GM23248 (cell line): ENCODE measurements at regions not wholly inside any gene's neighbourhood (a gene's known extent, or its start where the extent isn't known, plus 50 kb on each side); places are given as distances from the start of the nearest gene placed in this dataset.

ENCODE experiments used
- DNase-seq: peaks from one replicate; pipeline ENCODE4 v3.0.0-alpha.2; 2015
- H2AFZ ChIP-seq: fragments of 200-600 bp; sonication (generic); 2 replicates; pipeline ENCODE4 v1.6.1; 2016; ENCODE audit warnings: antibody characterized with exemption
- H3F3A ChIP-seq: fragments of 200-600 bp; sonication (generic); 2 replicates; pipeline ENCODE4 v1.6.1; 2016; ENCODE audit warnings: mild to moderate bottlenecking, antibody characterized with exemption, mixed run types; ENCODE audit not compliant: insufficient read depth
- H3K27ac ChIP-seq: fragments of 200-600 bp; sonication (generic); 2 replicates; pipeline ENCODE4 v1.5.1; 2016; ENCODE audit warnings: mild to moderate bottlenecking
- H3K27me3 ChIP-seq: fragments of 200-600 bp; sonication (generic); replicated peaks from 2 replicates; pipeline ENCODE4 v1.6.1; 2016; ENCODE audit warnings: mild to moderate bottlenecking; ENCODE audit not compliant: insufficient read depth
- H3K36me3 ChIP-seq: fragments of 200-600 bp; sonication (generic); 2 replicates; pipeline ENCODE4 v1.6.1; 2016; ENCODE audit warnings: low read depth, mild to moderate bottlenecking
- H3K4me1 ChIP-seq: fragments of 200-600 bp; sonication (generic); 2 replicates; pipeline ENCODE4 v1.6.1; 2016; ENCODE audit warnings: mild to moderate bottlenecking; ENCODE audit not compliant: insufficient read depth
- H3K4me2 ChIP-seq: fragments of 200-600 bp; sonication (generic); one replicate; pipeline ENCODE4 v1.6.1; 2016; ENCODE audit warnings: mild to moderate bottlenecking; ENCODE audit not compliant: unreplicated experiment
- H3K4me3 ChIP-seq: fragments of 200-600 bp; sonication (generic); 2 replicates; pipeline ENCODE4 v1.5.1; 2016; ENCODE audit warnings: mild to moderate bottlenecking
- H3K79me2 ChIP-seq: fragments of 200-600 bp; sonication (generic); 2 replicates; pipeline ENCODE4 v1.6.1; 2016; ENCODE audit warnings: mild to moderate bottlenecking; ENCODE audit not compliant: insufficient read depth
- H3K9ac ChIP-seq: fragments of 200-600 bp; sonication (generic); 2 replicates; pipeline ENCODE4 v1.6.1; 2016; ENCODE audit warnings: mild to moderate bottlenecking
- H3K9me2 ChIP-seq: fragments of 200-600 bp; sonication (generic); 2 replicates; pipeline ENCODE4 v1.6.1; 2016; ENCODE audit warnings: mixed run types, mild to moderate bottlenecking, moderate library complexity; ENCODE audit not compliant: insufficient read depth
- H3K9me3 ChIP-seq: fragments of 200-600 bp; sonication (generic); one replicate; pipeline ENCODE4 v1.6.1; 2017; ENCODE audit warnings: low read depth
- H4K20me1 ChIP-seq: fragments of 200-600 bp; sonication (generic); 2 replicates; pipeline ENCODE4 v1.6.0; 2016; ENCODE audit not compliant: insufficient read depth
- EZH2 ChIP-seq: fragments of 200-600 bp; sonication (generic); IDR thresholded peaks from 2 replicates; pipeline ENCODE4 v1.6.1; 2018; ENCODE audit warnings: antibody characterized with exemption, mild to moderate bottlenecking; ENCODE audit not compliant: insufficient read depth, poor library complexity, severe bottlenecking
- EZH2phosphoT487 ChIP-seq: fragments of 200-600 bp; sonication (generic); IDR thresholded peaks from 2 replicates; pipeline ENCODE4 v1.6.1; 2018; ENCODE audit warnings: antibody characterized with exemption, moderate library complexity, mild to moderate bottlenecking, low read depth; ENCODE audit not compliant: insufficient read depth
- WGBS, 2 experiments: methylation state at CpG; one replicate each; pipeline ENCODE4 v1.1.6; 2015 to 2017; ENCODE audit warnings: low lambda C conversion rate in 2 of 2, low coverage in 1 of 2; ENCODE audit errors: missing lambda C conversion rate in 2 of 2; 5-methylcytosine and 5-hydroxymethylcytosine counted together
- in situ Hi-C: fragments of 300-500 bp; cut with MboI; formaldehyde crosslinking; loops from 2 replicates; pipeline ENCODE4 v1.15.0; 2020

DNA sequence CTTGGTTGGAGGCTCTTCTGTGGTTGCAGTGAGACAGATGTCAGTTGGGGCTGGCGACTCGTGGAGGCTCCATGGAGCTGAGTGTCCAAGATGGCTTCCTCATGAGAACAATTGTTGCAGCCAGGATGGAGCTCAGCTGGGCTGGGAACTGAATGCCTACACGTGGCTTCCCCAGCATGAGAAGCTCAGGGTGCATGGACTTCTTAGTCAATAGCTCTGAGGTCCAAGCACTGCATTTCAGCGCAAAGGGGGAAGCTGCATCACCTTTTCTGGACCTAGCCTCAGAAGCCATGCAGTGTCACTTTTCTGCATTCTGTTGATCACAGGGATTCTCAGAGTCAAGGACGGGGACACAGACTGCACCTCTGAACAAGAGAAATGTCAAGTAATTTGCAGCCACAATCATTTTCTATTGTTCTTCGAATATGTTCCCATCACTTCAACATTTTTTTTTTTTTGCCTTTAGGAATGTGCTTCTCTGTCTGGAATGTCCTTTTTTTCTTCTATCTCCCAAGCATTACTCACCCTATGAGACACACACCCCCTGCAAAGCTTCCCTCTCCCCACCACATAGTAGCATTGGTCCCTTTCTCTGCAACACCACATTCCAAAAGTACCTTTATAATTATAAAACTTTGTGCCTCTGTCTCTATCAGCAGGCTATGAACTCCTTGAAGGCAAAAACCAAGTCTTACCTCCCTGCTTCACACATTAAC, 57.5 kb upstream of the STK32A start:
- Histone ChIP-seq H3F3A (peaks cover 18% of the 10 kb centered on the region), H3K9ac (no peak overlapping the region), H3K4me2 (peak overlapping the region; percentile 55), H3K36me3 (no peaks in the 10 kb centered on the region), H3K4me1 (peaks cover 9% of the 10 kb centered on the region), H3K27me3 (no peaks in the 10 kb centered on the region), H3K9me2 (no peaks in the 10 kb centered on the region), H4K20me1 (no peaks in the 10 kb centered on the region), H3K4me3 (no peak overlapping the region), H2AFZ (no peak overlapping the region), H3K79me2 (no peaks in the 10 kb centered on the region), H3K9me3 (no peaks in the 10 kb centered on the region), H3K27ac (peak overlapping the region; percentile 17; the same call in 1 of the 2 replicates)
- WGBS, 2 experiments, result 50 to 55% methylated on average over 6 of the region's 6 CpGs
- peak; percentile 65 for DNase-seq
- TF ChIP-seq EZH2 (no peak), EZH2phosphoT487 (no peak)
- in situ Hi-C loops, result no loop called here

- Histone ChIP-seq H3K27ac (no peak overlapping the region), H3K9me3 (no peaks in the 10 kb centered on the region), H3K4me2 (no peak overlapping the region), H2AFZ (no peak overlapping the region), H3K79me2 (no peaks in the 10 kb centered on the region), H3K9me2 (no peaks in the 10 kb centered on the region), H3K36me3 (no peaks in the 10 kb centered on the region), H3K27me3 (no peaks in the 10 kb centered on the region), H4K20me1 (no peaks in the 10 kb centered on the region), H3K4me1 (peaks cover 9% of the 10 kb centered on the region), H3K9ac (no peak overlapping the region), H3F3A (peaks cover 18% of the 10 kb centered on the region), H3K4me3 (no peak overlapping the region)
- TF ChIP-seq EZH2 (no peak), EZH2phosphoT487 (no peak)
- DNase-seq, result no peak
- in situ Hi-C loops, result no loop called here
- WGBS, 2 experiments, result 30 to 34% methylated on average over 3 of the region's 3 CpGs
Measured at GRCh38 chr5:147179562-147180147, 55.2 kb upstream of the STK32A start.

GRCh38 chr5:147180751-147181150, 54.1 kb upstream of the STK32A start:
- peaks cover 9% of the 10 kb centered on the region for H3K4me1 ChIP-seq
- no peaks in the 10 kb centered on the region for H4K20me1 ChIP-seq
- H3K27me3 ChIP-seq, result no peaks in the 10 kb centered on the region
- peaks cover 18% of the 10 kb centered on the region for H3F3A ChIP-seq
- H3K79me2 ChIP-seq, result no peaks in the 10 kb centered on the region
- H3K9me3 ChIP-seq, result no peaks in the 10 kb centered on the region
- H3K4me3 ChIP-seq, result no peak overlapping the region
- H3K4me2 ChIP-seq, result no peak overlapping the region
- H3K9me2 ChIP-seq, result no peaks in the 10 kb centered on the region
- no peak overlapping the region for H3K9ac ChIP-seq
- 57 to 64% methylated on average over 4 of the region's 4 CpGs for WGBS, 2 experiments
- no peak overlapping the region for H3K27ac ChIP-seq
- in situ Hi-C loops, result no loop called here
- H3K36me3 ChIP-seq, result no peaks in the 10 kb centered on the region
- DNase-seq, result no peak
- TF ChIP-seq EZH2 (no peak), EZH2phosphoT487 (no peak)
- no peak overlapping the region for H2AFZ ChIP-seq
